Activated CD4-positive, alpha-beta T cell treated with anti-CD3 and anti-CD28 coated beads for 4 hours (primary cell): ENCODE measurements at regions not wholly inside any gene's neighbourhood (a gene's known extent, or its start where the extent isn't known, plus 50 kb on each side); places are given as distances from the start of the nearest gene placed in this dataset.
A peak's percentile ranks its signal among the peaks of the same experiment; 100 is the strongest.

Source experiments
- DNase-seq, 2 donors: peaks; one replicate each; pipeline ENCODE4 v3.0.0-alpha.2; 2020

DNA sequence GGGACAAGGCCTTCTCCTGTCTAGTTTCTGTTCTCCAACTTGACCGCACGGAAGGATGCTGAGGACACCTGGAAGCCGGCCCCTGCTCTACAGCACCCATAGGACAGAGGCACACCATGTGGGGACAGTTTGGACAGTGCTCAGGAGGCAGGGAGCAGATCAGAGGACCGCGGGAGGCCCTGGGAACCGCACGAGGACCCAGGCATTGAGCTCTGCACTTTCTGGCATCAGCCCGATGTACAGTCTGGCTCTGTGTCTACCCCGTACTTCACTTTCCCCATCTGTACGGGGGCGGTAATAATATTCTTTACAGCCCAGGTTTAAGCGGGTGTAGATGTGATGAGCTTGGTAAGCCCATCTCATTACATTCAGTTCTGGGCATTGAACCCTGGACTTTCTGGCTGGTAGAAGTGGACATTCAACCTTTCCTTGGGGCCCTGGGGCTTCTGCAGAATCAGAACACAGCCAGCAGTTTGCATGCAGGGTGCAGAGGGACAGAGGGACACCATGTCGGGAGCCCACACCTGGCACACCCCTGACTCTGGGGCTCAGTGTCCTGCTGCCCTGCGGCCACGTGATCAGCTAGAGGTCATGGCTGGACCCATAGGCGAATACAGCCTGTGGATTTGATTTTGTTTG lies 258.7 kb downstream of the SEC14L1 start:
- DNase-seq: no peak

GRCh38 chr17:77400445-77400870 lies 259.7 kb downstream of the SEC14L1 start:
- DNase-seq: peak; percentile 81 to 84

DNA sequence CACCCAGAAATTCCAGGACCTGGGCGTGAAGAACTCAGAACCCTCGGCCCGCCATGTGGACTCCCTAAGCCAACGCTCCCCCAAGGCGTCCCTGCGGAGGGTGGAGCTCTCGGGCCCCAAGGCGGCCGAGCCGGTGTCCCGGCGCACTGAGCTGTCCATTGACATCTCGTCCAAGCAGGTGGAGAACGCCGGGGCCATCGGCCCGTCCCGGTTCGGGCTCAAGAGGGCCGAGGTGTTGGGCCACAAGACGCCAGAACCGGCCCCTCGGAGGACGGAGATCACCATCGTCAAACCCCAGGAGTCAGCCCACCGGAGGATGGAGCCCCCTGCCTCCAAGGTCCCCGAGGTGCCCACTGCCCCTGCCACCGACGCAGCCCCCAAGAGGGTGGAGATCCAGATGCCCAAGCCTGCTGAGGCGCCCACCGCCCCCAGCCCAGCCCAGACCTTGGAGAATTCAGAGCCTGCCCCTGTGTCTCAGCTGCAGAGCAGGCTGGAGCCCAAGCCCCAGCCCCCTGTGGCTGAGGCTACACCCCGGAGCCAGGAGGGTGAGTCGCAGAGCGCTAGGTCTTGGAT lies 261.5 kb downstream of the SEC14L1 start:
- no peak for DNase-seq

DNA sequence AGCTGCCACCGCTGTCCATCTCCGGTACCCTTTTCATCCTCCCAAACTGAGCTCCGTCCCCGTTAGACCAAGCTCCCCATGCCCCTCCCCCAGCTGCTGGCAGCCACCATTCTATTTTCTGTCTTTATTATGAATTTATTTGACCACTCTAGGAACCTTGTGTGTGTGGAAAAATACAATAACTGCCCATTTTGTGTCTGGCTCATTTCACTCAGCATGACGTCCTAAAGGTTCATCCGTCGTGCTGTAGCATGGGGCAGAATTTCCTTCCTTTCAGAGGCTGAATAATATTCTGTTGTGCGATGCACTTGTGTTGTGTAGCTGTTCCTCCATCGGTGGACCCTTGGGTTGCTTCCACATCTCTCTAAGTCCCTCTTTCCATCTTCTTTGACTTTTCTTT lies 263.1 kb downstream of the SEC14L1 start:
- no peak for DNase-seq

- DNase-seq: peak; percentile 80 to 84
These were observed 264.2 kb downstream of the SEC14L1 start for GRCh38 chr17:77404812-77405581.

DNA sequence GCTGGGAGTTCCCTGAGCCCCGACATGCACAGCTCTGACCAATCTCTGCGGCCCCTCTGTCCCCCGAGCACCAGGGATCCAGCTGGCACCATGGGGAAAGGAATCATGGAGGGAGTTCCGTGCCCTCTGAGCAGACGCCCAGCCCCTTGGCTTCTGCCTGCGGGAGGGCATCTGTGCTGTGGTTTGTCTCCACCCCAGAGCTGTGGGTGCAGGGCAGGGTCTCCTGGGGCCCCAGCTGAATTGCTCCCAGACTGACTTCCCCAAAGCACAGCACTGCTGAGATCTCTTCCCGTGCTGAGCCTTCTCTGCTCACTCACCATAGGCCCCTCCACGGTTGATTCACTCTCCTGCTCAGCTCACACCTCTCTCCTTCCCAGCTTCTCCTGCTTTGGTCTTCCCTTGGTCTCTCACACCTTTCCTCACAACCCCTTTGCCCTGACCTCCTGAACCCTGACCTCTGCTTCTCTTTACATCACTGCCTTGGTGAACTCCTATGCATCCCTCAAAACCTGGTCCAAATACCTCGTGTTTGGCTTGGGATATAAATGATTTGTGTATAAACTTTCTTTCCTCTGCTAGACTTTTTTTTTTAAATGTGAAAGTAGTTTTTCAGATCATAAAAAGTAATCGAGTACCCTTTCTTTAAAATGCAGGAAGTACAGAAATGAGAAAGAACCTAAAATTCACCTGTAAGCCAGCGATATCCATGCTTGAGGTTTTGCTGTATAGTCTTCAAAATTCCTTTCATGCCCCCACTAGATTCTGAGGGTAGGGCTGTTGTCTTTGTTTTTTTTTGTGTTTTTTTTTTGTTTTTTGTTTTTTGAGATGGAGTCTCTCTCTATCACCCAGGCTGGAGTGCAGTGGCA lies 265.3 kb downstream of the SEC14L1 start:
- no peak for DNase-seq

DNA sequence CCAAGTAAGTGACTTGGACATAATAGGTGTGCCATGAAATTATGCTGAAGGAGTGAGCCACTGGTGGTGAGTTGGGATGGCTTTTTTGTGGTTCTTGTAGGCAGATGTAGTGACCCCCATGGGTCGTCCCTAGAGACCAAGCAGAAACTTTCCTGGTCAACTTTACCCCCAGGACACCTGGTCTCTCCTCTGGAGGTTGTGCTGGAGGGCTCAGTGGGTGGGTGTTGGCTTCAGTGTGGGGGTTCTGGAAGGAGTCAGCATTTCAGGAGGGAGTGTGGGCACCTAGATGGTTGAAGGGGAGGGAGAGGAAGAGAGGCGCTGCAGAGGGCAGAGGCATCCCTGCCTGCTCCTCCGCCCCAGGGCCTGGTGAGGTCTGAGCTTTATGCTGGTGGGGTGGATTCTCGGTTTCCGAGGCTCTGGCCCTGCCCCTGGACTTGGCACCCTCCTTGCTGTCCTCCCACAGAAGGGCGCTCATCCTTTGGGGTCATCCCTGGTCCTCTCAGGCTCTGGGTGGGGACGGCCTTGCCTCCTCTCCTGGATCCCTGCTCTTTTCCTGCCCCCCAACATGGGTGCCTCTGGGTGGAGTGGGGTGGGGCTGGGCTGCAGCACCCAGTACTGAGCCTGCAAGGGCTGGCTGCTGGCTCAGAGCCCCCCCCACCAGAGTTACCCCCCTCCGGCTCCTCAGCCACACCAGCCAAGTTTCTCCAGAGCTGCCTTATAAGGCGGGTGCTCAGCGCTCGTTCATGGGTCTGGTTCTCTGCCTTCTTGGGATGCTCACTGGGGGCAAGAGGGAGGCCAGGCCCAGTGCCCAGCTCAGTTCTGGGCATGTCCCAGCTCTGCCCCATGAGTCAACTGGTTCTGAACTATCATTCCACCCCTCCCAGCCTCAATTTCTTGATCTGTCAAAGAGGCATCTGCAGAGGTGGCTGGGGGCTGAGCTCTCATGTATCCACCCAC lies 266.8 kb downstream of the SEC14L1 start:
- DNase-seq: no peak

GRCh38 chr17:77408284-77408683 lies 267.5 kb downstream of the SEC14L1 start:
- DNase-seq: no peak

GRCh38 chr17:77409282-77410161 lies 268.8 kb downstream of the SEC14L1 start:
- peak in 1 of 2 donors; percentile 53 for DNase-seq

GRCh38 chr17:77410470-77410869 lies 269.7 kb downstream of the SEC14L1 start:
- DNase-seq: no peak

GRCh38 chr17:77414811-77415400 lies 274.1 kb downstream of the SEC14L1 start:
- no peak for DNase-seq

GRCh38 chr17:77416105-77416713 lies 275.4 kb downstream of the SEC14L1 start:
- no peak for DNase-seq

DNA sequence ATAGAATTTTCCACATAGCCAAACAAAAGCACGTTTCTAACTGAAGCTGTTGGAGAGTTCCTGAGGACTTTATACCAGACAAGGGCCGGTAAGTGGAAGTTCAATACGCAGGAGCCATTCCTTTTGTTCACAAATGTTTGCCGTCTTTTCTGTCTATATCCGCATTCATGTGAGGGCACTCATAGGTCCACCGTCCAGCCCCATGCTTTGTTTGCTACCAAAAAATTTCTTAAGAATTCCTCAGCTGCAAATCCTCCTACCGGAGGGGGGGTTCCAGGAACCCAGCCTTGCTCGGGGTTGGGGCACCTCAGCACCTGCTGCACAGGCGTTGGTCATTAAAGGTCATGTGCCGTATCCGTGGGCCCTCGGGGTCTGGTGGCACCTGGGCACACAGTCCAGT lies 276.8 kb downstream of the SEC14L1 start:
- DNase-seq: no peak

- no peak for DNase-seq
These were observed 277.8 kb downstream of the SEC14L1 start for GRCh38 chr17:77418609-77419008.

GRCh38 chr17:77419095-77419494 lies 278.3 kb downstream of the SEC14L1 start:
- no peak for DNase-seq

GRCh38 chr17:77419547-77420094 lies 278.9 kb downstream of the SEC14L1 start:
- DNase-seq: no peak

DNA sequence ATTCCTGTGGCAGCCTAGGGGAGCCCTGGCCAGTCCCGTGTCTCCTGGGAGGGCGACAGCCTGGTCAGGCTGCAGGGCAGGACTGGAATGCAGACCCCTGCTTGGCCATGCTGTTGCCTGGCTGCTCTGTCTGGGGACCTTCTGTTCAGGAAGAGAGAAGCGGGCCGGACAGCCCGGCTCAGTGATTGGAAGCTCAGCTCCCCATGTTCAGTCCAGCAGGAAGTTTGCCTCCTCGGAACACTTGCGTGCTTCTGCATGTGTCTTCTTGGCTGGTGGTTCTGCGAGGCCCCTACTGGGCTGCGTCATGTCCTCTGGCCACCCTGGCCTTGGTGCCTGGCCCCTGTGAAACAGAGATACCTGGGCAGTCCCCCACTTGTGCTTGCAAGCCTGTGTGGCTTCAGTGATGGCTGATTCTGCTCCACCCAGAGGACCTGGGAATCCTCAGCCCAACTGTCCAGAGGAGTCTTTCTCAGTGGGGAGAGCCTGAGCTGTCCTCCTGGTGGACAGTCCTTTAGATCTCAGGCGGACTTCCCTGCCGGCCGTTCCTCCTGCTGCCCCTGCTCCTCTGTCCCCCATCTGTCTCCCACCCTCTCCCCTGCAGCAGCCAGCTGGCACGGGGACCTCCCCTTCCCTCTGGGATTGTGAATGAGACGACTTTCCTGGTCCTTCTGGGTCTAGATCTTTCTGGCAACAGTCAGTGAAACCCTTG lies 279.5 kb downstream of the SEC14L1 start:
- DNase-seq: no peak

- DNase-seq: peak; percentile 48 to 59
These were observed 280.2 kb downstream of the SEC14L1 start for GRCh38 chr17:77420804-77421629.
